PFSK-1 (cell line): ENCODE measurements at regions not wholly inside any gene's neighbourhood (a gene's known extent, or its start where the extent isn't known, plus 50 kb on each side); places are given as distances from the start of the nearest gene placed in this dataset.

Experiments used
- FOXP2 ChIP-seq: optimal IDR thresholded peaks from 2 replicates; pipeline ENCODE3; 2011; ENCODE audit warnings: borderline replicate concordance, control low read depth, inconsistent platforms; ENCODE audit not compliant: insufficient read depth; ENCODE audit errors: extremely low read length, extremely low read depth
- POLR2AphosphoS5 ChIP-seq: IDR thresholded peaks from 2 replicates; pipeline ENCODE4 v1.6.1; 2012; ENCODE audit warnings: low read depth, mild to moderate bottlenecking, control low read depth, low read length, moderate library complexity
- SIN3A ChIP-seq: IDR thresholded peaks from 2 replicates; pipeline ENCODE4 v1.6.1; 2012; ENCODE audit warnings: mild to moderate bottlenecking, low read length, moderate library complexity, borderline replicate concordance; ENCODE audit not compliant: insufficient read depth
- TAF1 ChIP-seq: IDR thresholded peaks from 2 replicates; pipeline ENCODE4 v1.6.1; 2012; ENCODE audit warnings: low read length, control low read depth, borderline replicate concordance; ENCODE audit not compliant: insufficient read depth
- TF ChIP-seq, protein P1 (sequence below), 2 experiments: IDR thresholded peaks; 2 replicates each; pipeline versions ENCODE4 v1.6.1 to v1.8.0; 2011 to 2012; ENCODE audit warnings: low read depth in 2 of 2, low read length in 2 of 2, control low read depth in 1 of 2, inconsistent platforms in 1 of 2, mild to moderate bottlenecking in 1 of 2, moderate library complexity in 1 of 2; ENCODE audit not compliant: insufficient read depth in 1 of 2

DNA sequence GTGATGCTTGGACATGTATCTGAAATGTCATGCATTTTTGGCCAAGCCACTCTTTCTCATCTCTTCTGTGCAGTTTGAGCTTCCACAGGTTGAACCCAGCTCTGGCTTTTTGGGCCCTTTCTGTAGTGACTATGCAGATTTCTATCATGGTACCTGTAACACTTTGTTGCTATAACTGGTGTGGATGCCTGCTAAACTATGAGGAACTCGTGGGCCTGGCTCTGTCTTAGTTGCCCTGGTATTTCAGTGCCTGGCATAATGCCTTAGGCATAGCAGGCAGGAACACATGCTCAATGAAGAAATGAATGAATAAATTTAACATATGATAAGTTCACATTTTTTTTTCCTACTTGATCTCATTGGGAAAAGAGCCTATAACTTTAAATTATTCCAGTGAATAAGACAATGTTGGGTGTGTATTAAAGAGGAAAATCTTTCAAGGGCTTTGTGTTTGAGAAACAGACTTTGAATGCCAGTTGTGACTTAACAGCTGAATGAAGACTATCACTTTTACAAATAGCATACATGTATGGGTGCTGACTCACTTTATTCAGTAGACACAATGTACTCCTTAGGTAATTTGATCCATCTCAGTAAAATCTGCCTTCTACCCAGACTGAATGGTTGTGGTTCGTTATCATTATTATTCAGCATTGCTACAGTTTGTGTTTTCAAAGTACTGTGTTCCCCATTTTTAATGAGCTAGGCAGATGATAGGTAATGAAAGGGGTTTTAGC is 86.4 kb upstream of the MAP4K3 start:
- TF ChIP-seq POLR2AphosphoS5 (no peak), FOXP2 (no peak), TAF1 (no peak), SIN3A (no peak)
- TF ChIP-seq, protein P1, sequence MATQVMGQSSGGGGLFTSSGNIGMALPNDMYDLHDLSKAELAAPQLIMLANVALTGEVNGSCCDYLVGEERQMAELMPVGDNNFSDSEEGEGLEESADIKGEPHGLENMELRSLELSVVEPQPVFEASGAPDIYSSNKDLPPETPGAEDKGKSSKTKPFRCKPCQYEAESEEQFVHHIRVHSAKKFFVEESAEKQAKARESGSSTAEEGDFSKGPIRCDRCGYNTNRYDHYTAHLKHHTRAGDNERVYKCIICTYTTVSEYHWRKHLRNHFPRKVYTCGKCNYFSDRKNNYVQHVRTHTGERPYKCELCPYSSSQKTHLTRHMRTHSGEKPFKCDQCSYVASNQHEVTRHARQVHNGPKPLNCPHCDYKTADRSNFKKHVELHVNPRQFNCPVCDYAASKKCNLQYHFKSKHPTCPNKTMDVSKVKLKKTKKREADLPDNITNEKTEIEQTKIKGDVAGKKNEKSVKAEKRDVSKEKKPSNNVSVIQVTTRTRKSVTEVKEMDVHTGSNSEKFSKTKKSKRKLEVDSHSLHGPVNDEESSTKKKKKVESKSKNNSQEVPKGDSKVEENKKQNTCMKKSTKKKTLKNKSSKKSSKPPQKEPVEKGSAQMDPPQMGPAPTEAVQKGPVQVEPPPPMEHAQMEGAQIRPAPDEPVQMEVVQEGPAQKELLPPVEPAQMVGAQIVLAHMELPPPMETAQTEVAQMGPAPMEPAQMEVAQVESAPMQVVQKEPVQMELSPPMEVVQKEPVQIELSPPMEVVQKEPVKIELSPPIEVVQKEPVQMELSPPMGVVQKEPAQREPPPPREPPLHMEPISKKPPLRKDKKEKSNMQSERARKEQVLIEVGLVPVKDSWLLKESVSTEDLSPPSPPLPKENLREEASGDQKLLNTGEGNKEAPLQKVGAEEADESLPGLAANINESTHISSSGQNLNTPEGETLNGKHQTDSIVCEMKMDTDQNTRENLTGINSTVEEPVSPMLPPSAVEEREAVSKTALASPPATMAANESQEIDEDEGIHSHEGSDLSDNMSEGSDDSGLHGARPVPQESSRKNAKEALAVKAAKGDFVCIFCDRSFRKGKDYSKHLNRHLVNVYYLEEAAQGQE (IDR thresholded peaks at IDR 0.05; ENCODE audit: insufficient read depth in 1 of 2, low read depth in 2 of 2, low read length in 2 of 2) = no peak

DNA sequence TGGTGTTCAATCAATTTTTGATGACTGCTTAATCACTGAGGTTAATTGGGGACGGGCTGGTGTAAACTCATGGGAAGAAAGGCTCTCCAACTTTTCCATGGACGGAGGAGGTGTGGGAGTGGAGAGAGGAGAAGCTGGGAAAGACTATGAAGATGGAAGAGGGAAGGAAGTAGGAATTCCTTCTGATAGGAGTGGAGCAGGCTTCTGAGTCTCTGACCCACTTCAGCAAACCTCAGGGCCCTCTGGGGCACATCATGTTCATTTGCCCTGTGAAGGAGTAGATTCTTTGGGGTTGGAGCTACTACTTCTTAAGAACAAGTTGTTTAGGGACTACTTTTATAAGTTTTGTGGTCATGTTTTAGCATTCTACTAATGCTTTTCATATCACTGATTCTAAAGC is 87.0 kb upstream of the MAP4K3 start:
- TF ChIP-seq, protein P1 (IDR thresholded peaks at IDR 0.05; ENCODE audit: insufficient read depth in 1 of 2, low read depth in 2 of 2, low read length in 2 of 2) = no peak
- TF ChIP-seq SIN3A (no peak), FOXP2 (no peak)

DNA sequence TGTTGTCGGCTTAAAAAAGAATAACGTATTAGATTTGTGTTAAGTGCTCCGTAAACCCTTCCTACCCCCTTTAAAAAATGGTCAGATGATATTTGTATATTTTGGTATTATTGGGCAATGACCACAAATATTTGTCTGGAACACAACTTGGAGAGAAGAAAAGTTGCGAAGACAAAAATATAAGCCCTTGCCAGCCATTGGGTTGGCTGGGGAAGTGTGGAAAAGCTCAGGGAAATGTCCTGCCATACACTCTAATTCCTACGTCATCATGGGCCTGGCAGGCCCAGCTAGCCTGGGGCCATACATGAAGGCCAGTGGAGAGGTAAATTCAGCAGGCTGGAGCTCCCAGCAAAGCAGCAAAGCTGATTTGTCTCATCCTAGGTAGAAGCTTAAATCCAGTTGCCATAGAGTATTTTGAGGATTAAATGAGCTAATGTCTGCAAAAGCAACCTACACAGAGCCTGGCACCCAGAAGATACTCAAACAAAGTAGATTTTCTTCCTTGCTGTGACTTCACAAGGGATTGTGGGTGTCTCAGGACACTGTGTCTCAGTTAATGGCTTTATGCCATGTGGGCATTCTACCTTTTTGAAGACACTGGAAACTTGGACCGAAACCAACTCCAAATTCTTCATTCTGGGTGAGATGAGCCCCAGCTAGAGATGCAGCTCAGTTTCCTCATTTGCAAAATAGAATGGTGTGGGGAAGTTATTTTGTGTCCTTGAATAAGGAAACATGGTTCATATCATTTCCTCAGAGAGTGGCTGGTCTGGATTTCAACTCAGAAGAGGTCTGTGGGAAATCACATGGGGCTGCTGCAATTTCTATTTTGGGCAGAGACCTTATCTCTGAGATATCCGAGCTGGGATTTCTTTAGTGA is 87.9 kb upstream of the MAP4K3 start:
- TF ChIP-seq POLR2AphosphoS5 = no peak
- TF ChIP-seq TAF1 = no peak
- TF ChIP-seq, protein P1 (IDR thresholded peaks at IDR 0.05; ENCODE audit: insufficient read depth in 1 of 2, low read depth in 2 of 2, low read length in 2 of 2) = no peak
- TF ChIP-seq SIN3A = no peak
- TF ChIP-seq FOXP2 = no peak

DNA sequence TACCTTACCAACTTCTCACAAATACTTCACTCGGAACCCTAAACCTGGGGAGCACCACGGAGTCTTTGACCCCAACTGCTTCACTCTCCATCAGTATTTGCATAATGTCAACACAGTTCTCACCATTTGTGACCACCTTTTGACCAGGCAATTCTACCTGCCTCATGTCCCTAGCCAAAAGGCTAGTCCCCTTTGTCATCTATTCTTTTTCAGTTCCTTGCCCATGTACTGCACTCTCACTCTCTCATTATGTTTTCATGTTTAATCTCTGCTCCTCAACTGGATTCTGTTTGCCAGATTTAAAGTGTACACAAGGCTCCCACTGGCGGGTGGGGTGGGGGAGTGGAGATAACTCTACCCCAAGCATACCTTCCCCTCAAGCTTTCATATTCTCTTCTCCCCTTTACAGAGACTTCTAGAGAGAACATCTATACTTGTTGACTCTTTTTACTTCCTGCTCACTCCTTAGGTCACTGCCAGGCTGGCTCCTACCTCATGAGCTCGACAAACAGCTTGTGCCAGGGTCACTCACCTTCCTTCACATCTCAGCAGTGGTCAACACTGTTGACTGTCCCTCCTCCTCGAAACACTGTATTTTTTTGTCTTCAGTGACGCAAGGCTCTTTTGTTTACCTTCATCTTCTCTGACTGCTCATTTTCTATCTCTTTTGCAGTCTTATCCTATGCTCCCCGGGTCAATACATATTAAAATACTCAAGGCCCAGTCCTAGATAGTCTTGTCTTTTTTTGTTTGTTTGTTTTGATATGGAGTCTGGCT is 88.7 kb upstream of the MAP4K3 start:
- TF ChIP-seq SIN3A (no peak), FOXP2 (no peak), POLR2AphosphoS5 (no peak), TAF1 (no peak)
- TF ChIP-seq, protein P1 (IDR thresholded peaks at IDR 0.05; ENCODE audit: insufficient read depth in 1 of 2, low read depth in 2 of 2, low read length in 2 of 2) = no peak
